G401.6 (cell line): ENCODE measurements at regions not wholly inside any gene's neighbourhood (a gene's known extent, or its start where the extent isn't known, plus 50 kb on each side); places are given as distances from the start of the nearest gene placed in this dataset.

Experiments used
- FAIRE-seq: peaks from 2 replicates; lab custom pipeline; 2012; peaks lifted over from hg19 to GRCh38; lab: Jason Lieb, UNC

- FAIRE-seq: no peak
These were observed 587.8 kb upstream of the MKI67 start for GRCh38 chr10:128713874-128714570.

- no peak for FAIRE-seq
These were observed 588.6 kb upstream of the MKI67 start for GRCh38 chr10:128714644-128715415.

- no peak for FAIRE-seq
These were observed 590.0 kb upstream of the MKI67 start for GRCh38 chr10:128716181-128716580.

DNA sequence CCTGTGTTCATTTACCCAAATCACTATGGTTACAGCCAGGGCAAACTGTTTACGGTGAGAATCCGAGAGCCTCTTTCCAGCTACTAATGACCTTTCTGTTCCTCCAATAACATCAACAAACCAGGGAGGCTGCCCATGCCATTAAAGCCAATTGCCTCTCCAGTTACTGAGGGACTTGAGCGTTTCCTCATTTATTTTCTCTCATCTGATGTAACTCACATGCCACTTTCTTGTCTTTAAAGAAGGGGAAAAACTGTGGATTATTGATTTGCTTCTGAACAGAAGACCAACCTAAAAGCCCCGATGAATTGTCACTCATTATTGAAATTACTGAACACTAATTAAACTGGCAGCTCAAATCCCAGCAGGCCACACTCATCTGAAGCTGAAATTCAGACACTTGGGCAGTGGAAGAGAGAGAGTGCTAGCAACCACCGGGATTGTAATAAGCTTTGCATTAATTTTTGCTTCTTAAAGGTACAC lies 595.8 kb upstream of the MKI67 start:
- no peak for FAIRE-seq

- no peak for FAIRE-seq
These were observed 596.7 kb upstream of the MKI67 start for GRCh38 chr10:128722947-128723346.

GRCh38 chr10:128723631-128724205 lies 597.5 kb upstream of the MKI67 start:
- FAIRE-seq: no peak

- FAIRE-seq: no peak
These were observed 599.3 kb upstream of the MKI67 start for GRCh38 chr10:128725531-128725930.

DNA sequence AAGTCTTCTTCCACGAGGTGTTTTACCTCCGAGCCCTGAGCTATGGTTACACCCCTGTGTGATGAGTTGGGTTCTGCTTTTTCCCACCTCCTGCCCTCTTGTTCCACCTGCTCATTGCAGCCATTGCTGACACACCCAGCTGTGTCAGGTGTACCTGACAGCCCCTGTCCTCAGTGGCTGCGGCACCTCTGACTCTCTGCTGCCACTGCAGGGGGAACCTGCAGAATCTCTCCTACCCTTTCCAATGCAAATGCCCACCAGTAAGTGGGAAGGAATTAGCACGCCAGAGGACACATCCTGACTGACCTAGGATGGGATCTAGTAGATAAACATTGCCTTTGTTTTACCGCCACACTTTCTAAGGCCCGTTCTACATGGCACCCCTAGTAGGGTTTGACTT lies 600.9 kb upstream of the MKI67 start:
- FAIRE-seq: no peak

DNA sequence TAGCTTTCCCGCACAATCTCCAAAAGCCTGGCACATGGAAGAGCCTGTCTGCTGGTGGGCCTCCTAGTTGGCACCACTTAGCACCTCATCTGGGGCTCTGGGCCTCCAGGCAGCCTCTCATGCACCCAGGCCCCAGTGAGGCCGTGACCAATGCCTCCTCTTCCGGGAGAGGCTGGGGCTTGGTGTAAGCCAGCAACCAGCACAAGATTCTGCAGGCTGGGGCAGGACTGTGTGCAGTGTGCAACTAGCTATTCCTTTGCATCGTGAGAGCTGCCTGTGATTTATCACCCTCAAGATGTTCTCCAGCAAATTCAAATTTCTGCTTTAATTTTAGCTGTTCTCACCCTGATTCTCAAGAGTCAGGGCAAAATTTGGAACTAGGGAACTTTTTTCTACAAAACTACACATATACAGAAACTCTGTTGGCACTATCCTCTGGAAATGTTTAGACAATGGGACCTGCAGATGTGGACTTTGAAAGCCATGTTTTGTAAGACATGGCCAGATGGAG lies 603.7 kb upstream of the MKI67 start:
- no peak for FAIRE-seq

DNA sequence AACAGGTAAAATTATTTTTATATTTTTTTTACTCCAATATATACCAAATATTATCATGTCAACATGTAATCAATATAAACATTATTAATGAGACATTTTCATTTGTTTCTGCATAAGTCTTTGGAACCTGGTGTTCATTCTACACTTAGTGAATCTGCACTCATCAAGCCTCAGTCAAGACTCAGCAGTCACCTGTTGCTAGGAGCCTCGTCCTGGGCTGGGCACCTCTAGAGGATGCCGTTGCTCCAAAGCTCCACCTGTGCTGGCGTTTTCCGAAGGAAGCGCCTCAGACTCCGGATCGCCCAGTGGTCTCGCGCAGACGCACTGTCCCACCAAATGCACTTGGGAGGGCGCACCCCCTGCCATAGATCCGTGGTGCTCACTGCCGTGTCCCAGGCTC lies 604.7 kb upstream of the MKI67 start:
- no peak for FAIRE-seq

GRCh38 chr10:128734161-128734560 lies 607.9 kb upstream of the MKI67 start:
- FAIRE-seq: no peak

GRCh38 chr10:128734734-128735133 lies 608.5 kb upstream of the MKI67 start:
- FAIRE-seq: no peak

GRCh38 chr10:128735996-128736395 lies 609.8 kb upstream of the MKI67 start:
- FAIRE-seq: no peak

- FAIRE-seq: no peak
These were observed 612.2 kb upstream of the MKI67 start for GRCh38 chr10:128738386-128738915.

DNA sequence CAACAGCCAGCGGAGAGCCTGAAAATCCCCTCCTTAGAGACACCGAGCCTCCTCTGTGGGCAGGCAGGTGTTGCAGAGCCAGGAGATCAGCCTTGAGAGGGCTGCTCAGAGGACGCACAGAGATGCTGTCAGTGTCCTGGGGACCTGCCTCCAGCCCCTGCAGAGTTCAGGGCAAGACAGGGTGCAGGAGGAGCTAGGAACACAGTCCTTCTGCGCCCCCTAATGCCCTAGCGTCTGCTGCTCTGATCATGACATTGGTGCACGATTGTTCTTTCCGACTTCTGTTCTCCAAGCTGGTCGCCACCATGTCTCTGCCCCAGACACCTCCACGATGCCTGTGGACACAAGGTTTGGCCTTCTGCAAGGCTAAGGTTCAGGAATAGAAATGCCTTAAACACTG lies 613.7 kb upstream of the MKI67 start:
- no peak for FAIRE-seq

- FAIRE-seq: no peak
These were observed 615.0 kb upstream of the MKI67 start for GRCh38 chr10:128741180-128741579.

DNA sequence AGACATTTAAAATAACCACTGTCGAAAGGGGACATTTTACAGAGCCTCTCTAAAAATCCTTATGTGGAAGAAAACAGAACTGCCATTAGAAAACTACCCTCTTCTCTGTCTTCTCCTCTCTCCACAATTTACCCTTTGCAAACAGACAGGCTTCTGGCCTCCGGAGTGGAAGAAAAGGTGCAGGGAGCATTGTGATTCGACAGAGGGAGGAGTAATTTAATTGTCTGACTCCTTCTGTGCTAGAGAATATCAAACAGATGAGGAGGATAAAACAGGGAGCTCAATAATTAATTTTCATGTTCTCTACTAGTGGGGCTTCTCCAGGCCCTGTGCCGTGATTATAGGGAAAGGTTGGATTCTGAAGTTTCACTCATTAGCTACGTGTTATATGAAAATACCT lies 615.5 kb upstream of the MKI67 start:
- FAIRE-seq: no peak

GRCh38 chr10:128744092-128744491 lies 617.9 kb upstream of the MKI67 start:
- no peak for FAIRE-seq

GRCh38 chr10:128744811-128745305 lies 618.6 kb upstream of the MKI67 start:
- no peak for FAIRE-seq

- FAIRE-seq: no peak
These were observed 621.5 kb upstream of the MKI67 start for GRCh38 chr10:128747582-128748346.

GRCh38 chr10:128751284-128751683 lies 625.1 kb upstream of the MKI67 start:
- no peak for FAIRE-seq

GRCh38 chr10:128751851-128752250 lies 625.6 kb upstream of the MKI67 start:
- no peak for FAIRE-seq
